NCI-H2107 treated with DMSO at 0.1 percent for 48 hours (cell line): ENCODE measurements at regions not wholly inside any gene's neighbourhood (a gene's known extent, or its start where the extent isn't known, plus 50 kb on each side); places are given as distances from the start of the nearest gene placed in this dataset.

Experiments used
- DNase-seq: peaks from one replicate; lab custom pipeline; 2025; ENCODE audit not compliant: unreplicated experiment; lab: John Stamatoyannopoulos, UW

- DNase-seq, result no peak
Measured at GRCh38 chr11:103530257-103530656, 421.0 kb downstream of the DYNC2H1 start.

GRCh38 chr11:103532133-103532788, 423.0 kb downstream of the DYNC2H1 start:
- DNase-seq, result no peak

GRCh38 chr11:103534191-103534590, 425.0 kb downstream of the DYNC2H1 start:
- no peak for DNase-seq

- no peak for DNase-seq
Measured at GRCh38 chr11:103534959-103535358, 425.7 kb downstream of the DYNC2H1 start.

- DNase-seq, result no peak
Measured at GRCh38 chr11:103536335-103536722, 427.1 kb downstream of the DYNC2H1 start.

- DNase-seq, result no peak
Measured at GRCh38 chr11:103537904-103538502, 428.8 kb downstream of the DYNC2H1 start.

GRCh38 chr11:103539166-103539565, 429.9 kb downstream of the DYNC2H1 start:
- DNase-seq, result no peak

- DNase-seq, result no peak
Measured at GRCh38 chr11:103541186-103541795, 432.1 kb downstream of the DYNC2H1 start.

- no peak for DNase-seq
Measured at GRCh38 chr11:103542851-103543250, 433.6 kb downstream of the DYNC2H1 start.

GRCh38 chr11:103543456-103543855, 434.2 kb downstream of the DYNC2H1 start:
- DNase-seq, result no peak

- no peak for DNase-seq
Measured at GRCh38 chr11:103544874-103545273, 435.6 kb downstream of the DYNC2H1 start.

- no peak for DNase-seq
Measured at GRCh38 chr11:103545551-103545950, 436.3 kb downstream of the DYNC2H1 start.

GRCh38 chr11:103546236-103546635, 437.0 kb downstream of the DYNC2H1 start:
- no peak for DNase-seq

- DNase-seq, result no peak
Measured at GRCh38 chr11:103547024-103547423, 437.8 kb downstream of the DYNC2H1 start.

GRCh38 chr11:103547691-103548090, 438.5 kb downstream of the DYNC2H1 start:
- no peak for DNase-seq

GRCh38 chr11:103548838-103549237, 439.6 kb downstream of the DYNC2H1 start:
- DNase-seq, result no peak

GRCh38 chr11:103550811-103551210, 441.6 kb downstream of the DYNC2H1 start:
- DNase-seq, result no peak

- no peak for DNase-seq
Measured at GRCh38 chr11:103552086-103552485, 442.9 kb downstream of the DYNC2H1 start.

GRCh38 chr11:103556171-103556570, 446.9 kb downstream of the DYNC2H1 start:
- no peak for DNase-seq

GRCh38 chr11:103566116-103566515, 456.9 kb downstream of the DYNC2H1 start:
- DNase-seq, result no peak

- no peak for DNase-seq
Measured at GRCh38 chr11:103581760-103582159, 454.7 kb upstream of the DDI1 start.

GRCh38 chr11:103582351-103582909, 454.0 kb upstream of the DDI1 start:
- DNase-seq, result no peak
